NCI-H226 (cell line): ENCODE measurements at regions not wholly inside any gene's neighbourhood (a gene's known extent, or its start where the extent isn't known, plus 50 kb on each side); places are given as distances from the start of the nearest gene placed in this dataset.

Source experiments
- DNase-seq: peaks from one replicate; pipeline ENCODE4 v3.0.0-alpha.2; 2015

- no peak for DNase-seq
Observed at GRCh38 chr2:180733330-180733729, 247.1 kb upstream of the UBE2E3 start.

DNA sequence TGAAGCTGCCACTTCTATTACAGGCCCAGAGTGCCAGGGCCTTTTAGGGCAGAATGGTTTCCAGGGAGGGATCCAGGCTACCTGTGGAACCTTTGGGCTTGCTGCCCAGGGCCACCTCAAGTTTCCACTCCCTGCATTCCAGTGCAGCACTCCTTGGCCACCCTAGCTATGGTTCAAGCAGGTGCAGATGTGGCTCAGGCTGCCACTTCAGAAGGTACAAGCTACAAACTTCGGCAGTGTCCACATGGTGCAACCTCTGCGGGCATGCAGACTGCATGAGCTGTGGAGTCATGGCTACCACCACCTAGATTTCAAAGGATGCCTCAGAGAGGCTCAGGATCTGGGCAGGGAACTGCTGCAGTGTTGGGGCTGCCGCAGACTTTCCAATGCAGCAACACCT, 248.1 kb upstream of the UBE2E3 start:
- DNase-seq, result no peak

GRCh38 chr2:180730976-180731375, 249.4 kb upstream of the UBE2E3 start:
- DNase-seq, result peak; percentile 17

- peak; percentile 74 for DNase-seq
Observed at GRCh38 chr2:180728928-180729559, 251.4 kb upstream of the UBE2E3 start.

- DNase-seq, result no peak
Observed at GRCh38 chr2:180723712-180724111, 256.7 kb upstream of the UBE2E3 start.

GRCh38 chr2:180722551-180723239, 257.7 kb upstream of the UBE2E3 start:
- peak; percentile 60 for DNase-seq

- DNase-seq, result no peak
Observed at GRCh38 chr2:180720829-180721228, 259.6 kb upstream of the UBE2E3 start.

DNA sequence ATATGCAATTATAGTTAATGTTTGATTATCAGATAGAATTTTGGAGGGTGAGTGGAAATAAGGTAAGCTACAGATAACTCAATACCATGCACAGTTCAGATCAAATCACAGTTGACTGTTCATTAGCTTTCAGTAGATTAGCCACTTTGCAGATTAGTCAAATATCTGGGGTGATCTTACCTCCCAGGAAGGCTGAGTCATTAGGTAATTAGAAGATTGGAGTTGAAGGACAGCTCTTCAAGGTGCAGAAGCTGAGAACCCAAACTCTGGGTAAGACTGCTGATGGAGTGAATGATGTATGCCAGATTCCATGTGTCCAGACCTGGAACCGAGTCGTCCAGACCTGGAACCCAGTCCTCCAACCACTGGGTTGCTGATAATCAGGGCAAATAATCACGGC, 262.8 kb upstream of the UBE2E3 start:
- DNase-seq, result no peak

DNA sequence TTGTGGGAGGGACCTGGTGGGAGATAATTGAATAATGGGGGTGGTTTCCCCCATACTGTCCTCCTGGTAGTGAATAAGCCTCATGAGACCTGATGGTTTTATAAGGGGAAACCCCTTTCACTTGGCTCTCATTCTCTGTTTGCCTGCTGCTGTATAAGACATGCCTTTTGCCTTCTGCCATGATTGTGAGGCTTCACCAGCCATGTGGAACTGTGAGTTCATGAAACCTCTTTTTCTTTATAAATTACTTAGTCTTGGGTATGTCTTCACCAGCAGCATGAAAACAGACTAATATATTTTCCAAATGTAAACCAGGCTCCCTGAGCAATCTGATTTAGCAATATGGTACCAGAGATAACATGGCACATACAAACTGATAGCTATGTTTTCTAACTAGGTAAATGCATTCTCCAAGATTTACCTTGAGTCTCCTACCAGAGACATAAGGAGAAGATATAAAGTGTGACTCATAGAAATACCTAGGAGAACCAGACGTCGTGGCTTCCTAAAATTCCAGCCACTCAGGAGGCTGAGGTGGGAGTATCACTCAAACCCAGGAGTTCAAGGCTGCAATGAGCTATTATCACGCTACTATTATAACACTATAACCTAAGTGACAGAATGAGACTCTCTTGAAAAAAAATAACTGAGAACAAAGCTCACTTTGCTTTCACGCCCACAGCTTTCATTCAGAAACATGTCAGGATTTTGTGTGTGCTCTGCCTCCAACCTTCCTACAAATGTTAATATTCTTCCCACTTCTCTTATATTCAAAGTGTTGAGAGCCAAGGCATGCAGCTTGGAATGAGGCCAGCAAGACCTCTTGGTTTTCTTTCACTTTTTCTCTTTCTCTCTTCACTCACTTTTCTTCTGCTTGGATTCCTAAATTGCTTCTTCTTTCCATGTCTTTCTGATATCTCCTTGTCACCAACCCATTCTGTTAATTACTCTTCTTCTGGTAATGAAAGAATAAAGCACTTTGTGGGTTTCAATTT, 263.9 kb upstream of the UBE2E3 start:
- DNase-seq, result peak; percentile 63

GRCh38 chr2:180715044-180715443, 265.4 kb upstream of the UBE2E3 start:
- no peak for DNase-seq

DNA sequence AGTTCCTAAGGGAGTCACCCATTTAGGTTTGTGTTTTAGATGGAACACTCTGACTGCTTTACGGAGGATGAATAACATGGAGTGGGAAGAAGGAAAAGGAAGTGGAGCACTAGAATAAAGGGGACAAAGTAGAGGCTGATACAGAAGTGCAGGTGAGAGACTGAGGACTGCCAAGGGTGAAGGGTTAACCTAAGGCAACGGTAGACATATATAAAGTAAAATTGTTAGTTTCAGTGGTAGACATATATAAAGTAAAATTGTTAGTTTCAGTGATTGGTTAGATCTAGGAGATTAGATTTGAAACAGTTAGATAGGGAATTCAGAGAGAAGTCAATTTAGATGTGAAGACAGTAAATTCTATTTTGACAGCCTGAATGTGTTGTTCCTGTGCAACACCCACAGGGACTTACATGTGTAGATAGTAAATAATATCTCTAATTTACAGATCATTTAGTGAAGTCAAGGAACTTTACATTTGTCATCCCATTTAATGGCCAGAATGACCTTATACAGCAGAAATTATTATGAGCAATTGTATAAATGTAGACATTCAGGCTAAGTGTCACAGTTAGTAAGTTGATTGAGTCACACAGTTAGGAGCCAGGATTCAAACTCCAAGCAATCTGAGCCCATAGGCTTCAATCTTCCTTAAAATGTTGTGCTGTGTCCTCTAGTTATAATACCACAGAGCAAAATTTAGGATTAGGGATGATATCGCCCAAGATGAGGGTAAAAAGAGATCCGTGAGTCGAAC, 270.8 kb upstream of the UBE2E3 start:
- no peak for DNase-seq

DNA sequence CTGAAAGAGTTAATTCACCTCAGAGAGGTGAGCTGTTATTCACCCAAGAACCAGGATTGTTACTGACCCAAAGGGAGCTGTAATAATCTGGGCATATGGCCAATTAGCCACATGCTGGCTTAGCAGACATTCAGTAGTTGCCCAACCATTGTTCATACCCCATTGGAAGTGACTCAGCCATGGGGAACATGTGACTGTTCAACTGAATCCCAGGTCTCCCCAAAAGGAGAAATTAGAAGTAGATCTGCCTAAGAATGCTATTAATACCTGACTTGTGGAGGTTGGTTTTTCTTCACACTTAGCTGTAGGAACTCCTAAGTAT, 272.6 kb upstream of the UBE2E3 start:
- peak; percentile 92 for DNase-seq

DNA sequence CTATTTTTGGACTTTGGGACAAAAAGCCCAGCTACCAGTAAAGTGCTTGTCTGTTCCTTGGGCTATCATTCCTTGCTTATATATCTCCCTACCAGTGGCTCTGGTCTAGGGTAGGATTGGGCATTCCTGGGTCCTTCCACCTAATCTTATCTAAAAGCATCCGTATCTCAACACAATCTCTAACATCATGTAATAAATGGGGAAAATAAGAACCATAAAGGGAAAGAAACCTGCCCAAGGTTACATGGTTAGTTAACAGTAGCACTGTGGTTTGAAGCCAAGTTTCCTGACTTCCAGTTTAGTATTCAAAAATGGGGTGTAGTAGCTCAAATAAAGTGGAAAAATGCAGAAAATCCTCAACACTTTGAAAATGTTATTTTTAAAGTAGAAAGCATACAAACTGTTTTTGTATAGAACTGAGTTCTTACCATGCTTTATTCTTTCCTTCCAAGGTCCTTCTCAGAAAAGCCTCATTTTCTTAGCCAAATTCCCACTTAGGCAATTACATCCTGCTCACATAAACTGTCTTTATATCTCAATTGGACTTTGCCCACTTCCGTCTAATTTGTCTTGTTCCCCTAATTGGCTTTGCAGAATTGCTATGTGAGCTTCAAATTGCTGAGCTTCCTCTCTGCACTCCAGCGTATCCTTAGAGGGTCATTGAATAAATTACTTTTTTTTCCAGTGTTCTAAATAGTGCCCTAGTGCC, 273.1 kb upstream of the UBE2E3 start:
- DNase-seq, result no peak

DNA sequence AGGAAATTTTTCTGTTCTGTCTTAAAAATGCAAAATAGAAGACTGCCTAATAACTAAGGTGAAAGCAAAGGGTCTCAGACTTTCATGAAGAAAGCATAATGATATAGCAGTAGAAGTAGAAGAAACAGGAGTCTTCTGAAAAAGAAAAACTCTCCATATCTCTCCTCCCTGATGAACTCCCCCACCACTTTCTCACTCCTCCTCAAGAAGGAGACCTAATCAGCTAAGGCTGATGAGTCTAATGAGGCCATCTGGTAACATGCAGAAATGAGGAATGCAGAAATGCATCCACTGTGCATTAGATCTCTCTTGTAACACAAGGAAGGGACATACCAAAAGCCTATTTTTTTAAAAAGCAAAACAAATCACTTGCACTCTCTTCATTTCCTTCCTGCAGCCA, 273.7 kb upstream of the UBE2E3 start:
- DNase-seq, result no peak

GRCh38 chr2:180705551-180705950, 274.9 kb upstream of the UBE2E3 start:
- no peak for DNase-seq

- DNase-seq, result no peak
Observed at GRCh38 chr2:180705122-180705521, 275.3 kb upstream of the UBE2E3 start.

- no peak for DNase-seq
Observed at GRCh38 chr2:180699657-180700361, 280.6 kb upstream of the UBE2E3 start.

DNA sequence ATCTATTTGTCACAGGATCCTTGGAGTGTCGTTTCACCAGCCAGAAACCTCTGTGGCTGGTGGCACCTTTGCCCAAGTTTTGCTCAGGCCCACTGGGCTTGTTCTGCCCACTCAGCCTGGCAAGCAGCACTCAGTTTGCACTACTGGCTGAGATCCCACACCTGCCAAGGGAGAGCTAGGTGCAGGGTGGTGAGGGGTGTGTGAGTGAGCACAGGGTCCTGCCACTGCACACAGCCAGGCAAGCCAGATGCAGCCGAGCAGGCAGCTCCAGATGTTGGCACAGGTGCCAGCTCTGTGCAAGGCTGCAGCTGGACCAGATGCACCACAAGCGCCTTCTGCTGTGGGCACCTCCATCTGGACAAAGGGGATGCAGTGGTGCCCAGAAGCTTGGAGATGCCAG, 281.7 kb upstream of the UBE2E3 start:
- no peak for DNase-seq

DNA sequence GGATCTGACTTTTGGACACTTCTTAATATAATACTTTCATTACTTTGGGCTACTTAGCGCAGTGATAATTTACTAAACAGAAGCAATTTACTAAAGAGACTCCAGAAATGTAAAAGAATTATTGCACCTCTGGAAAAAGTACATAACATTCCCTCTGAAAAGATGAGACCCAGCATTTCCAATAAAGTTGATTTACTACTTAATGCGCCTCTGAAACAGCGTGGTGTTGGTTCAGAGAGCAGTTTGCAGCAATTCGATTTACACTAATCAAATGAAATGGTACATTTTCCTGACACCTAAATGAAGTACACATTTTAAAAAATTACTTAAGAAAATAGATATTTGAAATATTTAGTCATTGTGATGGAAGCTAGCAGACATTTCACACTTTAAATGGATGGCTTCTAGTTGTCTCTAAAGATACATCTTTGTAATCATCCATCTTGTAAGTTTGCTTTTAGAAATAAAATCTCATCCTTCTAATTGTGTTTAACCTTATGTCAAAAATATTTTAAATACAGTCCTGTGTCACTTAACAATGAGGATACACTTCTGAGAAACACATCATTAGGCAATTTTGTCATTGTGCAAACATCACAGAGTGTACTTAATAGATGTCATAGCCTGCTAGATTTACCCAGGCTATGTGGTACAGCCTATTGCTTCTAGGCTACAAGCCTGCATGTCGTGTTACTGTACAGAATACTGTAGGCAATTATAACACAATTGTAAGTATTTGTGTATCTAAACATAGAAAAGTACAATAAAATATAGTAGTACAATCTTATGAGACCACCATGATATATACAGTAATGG, 284.6 kb upstream of the UBE2E3 start:
- DNase-seq, result no peak
